ENCODE measurements at regions not wholly inside any gene's neighbourhood (a gene's known extent, or its start where the extent isn't known, plus 50 kb on each side); places are given as distances from the start of the nearest gene placed in this dataset.

- Histone ChIP-seq H2AFZ (ENCODE audit: low read depth) (no peak overlapping the region), H3K79me2 (ENCODE audit: insufficient read depth) (no peaks in the 10 kb centered on the region), H3K4me2 (no peak overlapping the region), H3K27me3 (ENCODE audit: insufficient read depth) (no peaks in the 10 kb centered on the region), H3K9ac (no peak overlapping the region), H3K4me3 (ENCODE audit: low read depth in 2 of 2, low read length in 1 of 2) (no peak overlapping the region), H3K27ac (ENCODE audit: low read depth in 2 of 2, low read length in 1 of 2) (no peak overlapping the region), H3K9me3 (no peaks in the 10 kb centered on the region), H3F3A (replicated peaks; ENCODE audit: insufficient read depth) (no peaks in the 10 kb centered on the region), H3K4me1 (ENCODE audit: control insufficient read depth in 1 of 2, insufficient read depth in 2 of 2, low read depth in 1 of 2, low read length in 1 of 2) (peaks cover 3 to 12% of the 10 kb centered on the region in 2 experiments; a peak in 2 of 4 replicates), H3K9me2 (no peaks in the 10 kb centered on the region), H3K36me3 (replicated peaks in 1 of 2; ENCODE audit: control insufficient read depth in 1 of 2, insufficient read depth in 2 of 2, low read length in 1 of 2) (no peaks in the 10 kb centered on the region), H4K20me1 (ENCODE audit: insufficient read depth) (no peaks in the 10 kb centered on the region)
- CTCF ChIA-PET = interaction anchor here (1.2 kb wide), 1 partner anchor 22 kb away, joined by 3 read pairs; no protein-coding TSS in a partner anchor
- DNase-seq = no peak
- WGBS (ENCODE audit: low lambda C conversion rate) = 87% methylated on average over 6 of the region's 6 CpGs
- no peak for TF ChIP-seq TCF12 (IDR thresholded peaks at IDR 0.05)
- POLR2A ChIA-PET = no interaction called here
Measured at GRCh38 chr6:82690283-82690682, 326.7 kb downstream of the TPBG start.

GRCh38 chr6:82691997-82692396, 328.4 kb downstream of the TPBG start:
- CTCF ChIA-PET = interaction anchor here (1.0 kb wide), 1 partner anchor 19 kb away, joined by 4 read pairs; no protein-coding TSS in a partner anchor
- Histone ChIP-seq H3K9me2 (no peaks in the 10 kb centered on the region), H3K4me2 (no peak overlapping the region), H4K20me1 (ENCODE audit: insufficient read depth) (no peaks in the 10 kb centered on the region), H2AFZ (ENCODE audit: low read depth) (no peak overlapping the region), H3F3A (replicated peaks; ENCODE audit: insufficient read depth) (no peaks in the 10 kb centered on the region), H3K27me3 (ENCODE audit: insufficient read depth) (no peaks in the 10 kb centered on the region), H3K36me3 (replicated peaks in 1 of 2; ENCODE audit: control insufficient read depth in 1 of 2, insufficient read depth in 2 of 2, low read length in 1 of 2) (no peaks in the 10 kb centered on the region), H3K4me3 (ENCODE audit: low read depth in 2 of 2, low read length in 1 of 2) (no peak overlapping the region), H3K9ac (no peak overlapping the region), H3K4me1 (ENCODE audit: control insufficient read depth in 1 of 2, insufficient read depth in 2 of 2, low read depth in 1 of 2, low read length in 1 of 2) (peaks cover 3 to 4% of the 10 kb centered on the region in 2 experiments; a peak in 2 of 4 replicates), H3K27ac (ENCODE audit: low read depth in 2 of 2, low read length in 1 of 2) (no peak overlapping the region), H3K9me3 (no peaks in the 10 kb centered on the region), H3K79me2 (ENCODE audit: insufficient read depth) (no peaks in the 10 kb centered on the region)
- no peak for DNase-seq
- no peak for TF ChIP-seq NRF1 (IDR thresholded peaks at IDR 0.05; ENCODE audit: low read depth, low read length)
- TF ChIP-seq RFX5 (IDR thresholded peaks at IDR 0.05; ENCODE audit: low read length) = no peak
- no peak for TF ChIP-seq YY1 (IDR thresholded peaks at IDR 0.05; ENCODE audit: low read depth)
- TF ChIP-seq FOXJ3 (CRISPR knock-in tag; IDR thresholded peaks at IDR 0.05) = no peak
- POLR2A ChIA-PET = no interaction called here

DNA sequence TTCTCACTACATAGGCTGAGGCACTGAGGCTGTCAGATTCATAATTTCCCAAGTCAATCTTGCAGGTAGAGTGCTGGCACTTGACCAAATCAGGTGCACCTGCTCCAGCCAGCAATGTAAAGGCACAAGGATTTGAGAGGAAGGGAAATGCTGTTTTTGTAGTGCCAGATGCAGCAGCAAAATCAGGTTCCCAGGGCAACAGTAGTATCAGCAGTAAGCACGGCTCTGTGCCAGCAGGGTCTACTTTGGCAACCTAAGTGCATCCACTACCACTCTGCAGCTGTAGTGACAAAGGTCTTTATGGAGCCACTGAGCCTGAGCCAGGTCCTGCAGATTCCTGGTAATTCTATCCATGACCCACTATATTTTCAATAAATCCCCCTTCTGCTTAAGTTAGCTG, 329.5 kb downstream of the TPBG start:
- no peak overlapping the region for H3K27ac ChIP-seq (ENCODE audit: low read depth in 2 of 2, low read length in 1 of 2)
- WGBS (ENCODE audit: low lambda C conversion rate) = 20% methylated on average over 1 of the region's 1 CpG
- CTCF ChIA-PET = no interaction called here
- H3K27me3 ChIP-seq (ENCODE audit: insufficient read depth) = no peaks in the 10 kb centered on the region
- H3K9me2 ChIP-seq = no peaks in the 10 kb centered on the region
- H3K9ac ChIP-seq = no peak overlapping the region
- TF ChIP-seq FOXJ3 (CRISPR knock-in tag; IDR thresholded peaks at IDR 0.05) (no peak), CHD2 (IDR thresholded peaks at IDR 0.05; ENCODE audit: low read length, partially characterized antibody) (no peak), SMC3 (IDR thresholded peaks at IDR 0.05; ENCODE audit: low read depth, low read length) (no peak), GABPA (IDR thresholded peaks at IDR 0.05; ENCODE audit: low read depth) (no peak), SIN3A (IDR thresholded peaks at IDR 0.05; ENCODE audit: borderline replicate concordance, low read depth, low read length) (no peak), MAX (IDR thresholded peaks at IDR 0.05; ENCODE audit: low read depth) (no peak), TAF1 (IDR thresholded peaks at IDR 0.05; ENCODE audit: borderline replicate concordance, low read depth, low read length) (no peak), ZBTB33 (IDR thresholded peaks at IDR 0.05; ENCODE audit: borderline replicate concordance, low read depth) (no peak), EP300 (IDR thresholded peaks at IDR 0.05; ENCODE audit: borderline replicate concordance in 1 of 2, low read depth in 1 of 2, low read length in 1 of 2) (no peak), RFX5 (IDR thresholded peaks at IDR 0.05; ENCODE audit: low read length) (no peak), YY1 (IDR thresholded peaks at IDR 0.05; ENCODE audit: low read depth) (no peak), MXI1 (IDR thresholded peaks at IDR 0.05; ENCODE audit: low read depth, low read length) (no peak), JUND (IDR thresholded peaks at IDR 0.05) (no peak), FOSL2 (IDR thresholded peaks at IDR 0.05; ENCODE audit: borderline replicate concordance, low read depth) (no peak), ELF1 (IDR thresholded peaks at IDR 0.05) (no peak), NFIC (IDR thresholded peaks at IDR 0.05; ENCODE audit: borderline replicate concordance) (no peak), RXRA (IDR thresholded peaks at IDR 0.05; ENCODE audit: borderline replicate concordance, low read depth) (no peak), NRF1 (IDR thresholded peaks at IDR 0.05; ENCODE audit: low read depth, low read length) (no peak)
- TF ChIP-seq, protein P1, sequence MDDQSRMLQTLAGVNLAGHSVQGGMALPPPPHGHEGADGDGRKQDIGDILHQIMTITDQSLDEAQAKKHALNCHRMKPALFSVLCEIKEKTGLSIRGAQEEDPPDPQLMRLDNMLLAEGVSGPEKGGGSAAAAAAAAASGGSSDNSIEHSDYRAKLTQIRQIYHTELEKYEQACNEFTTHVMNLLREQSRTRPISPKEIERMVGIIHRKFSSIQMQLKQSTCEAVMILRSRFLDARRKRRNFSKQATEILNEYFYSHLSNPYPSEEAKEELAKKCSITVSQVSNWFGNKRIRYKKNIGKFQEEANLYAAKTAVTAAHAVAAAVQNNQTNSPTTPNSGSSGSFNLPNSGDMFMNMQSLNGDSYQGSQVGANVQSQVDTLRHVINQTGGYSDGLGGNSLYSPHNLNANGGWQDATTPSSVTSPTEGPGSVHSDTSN (IDR thresholded peaks at IDR 0.05) = no peak
- no peak overlapping the region for H3K4me3 ChIP-seq (ENCODE audit: low read depth in 2 of 2, low read length in 1 of 2)
- POLR2A ChIA-PET = interaction anchor here (0.5 kb wide), 1 partner anchor 12 kb away, joined by 4 read pairs; no protein-coding TSS in a partner anchor
- H3K79me2 ChIP-seq (ENCODE audit: insufficient read depth) = no peaks in the 10 kb centered on the region
- DNase-seq = no peak
- no peaks in the 10 kb centered on the region for H3K9me3 ChIP-seq
- H2AFZ ChIP-seq (ENCODE audit: low read depth) = no peak overlapping the region
- H3K4me2 ChIP-seq = no peak overlapping the region
- no peaks in the 10 kb centered on the region for H4K20me1 ChIP-seq (ENCODE audit: insufficient read depth)
- peaks cover 0 to 3% of the 10 kb centered on the region in 2 experiments; a peak in 2 of 4 replicates for H3K4me1 ChIP-seq (ENCODE audit: control insufficient read depth in 1 of 2, insufficient read depth in 2 of 2, low read depth in 1 of 2, low read length in 1 of 2)
- no peaks in the 10 kb centered on the region for H3K36me3 ChIP-seq (replicated peaks in 1 of 2; ENCODE audit: control insufficient read depth in 1 of 2, insufficient read depth in 2 of 2, low read length in 1 of 2)
- no peaks in the 10 kb centered on the region for H3F3A ChIP-seq (replicated peaks; ENCODE audit: insufficient read depth)

All from SK-N-SH (cell line).